NOMO-1 treated with dmso at 0.1 percent for 144 hours (cell line): ENCODE measurements at regions not wholly inside any gene's neighbourhood (a gene's known extent, or its start where the extent isn't known, plus 50 kb on each side); places are given as distances from the start of the nearest gene placed in this dataset.
"Not testable (repeated sequence)": the region's sequence is repeated elsewhere in the genome, so short reads cannot be mapped to it uniquely, and the experiment has no call there.

Source experiments
- DNase-seq: peaks from one replicate; lab custom pipeline; 2025; ENCODE audit not compliant: unreplicated experiment; lab: John Stamatoyannopoulos, UW

- not testable (repeated sequence) for DNase-seq
These were observed 741.0 kb downstream of the TMTC2 start for GRCh38 chr12:83427586-83428136.

GRCh38 chr12:83414981-83415380, 728.3 kb downstream of the TMTC2 start:
- DNase-seq, result no peak

DNA sequence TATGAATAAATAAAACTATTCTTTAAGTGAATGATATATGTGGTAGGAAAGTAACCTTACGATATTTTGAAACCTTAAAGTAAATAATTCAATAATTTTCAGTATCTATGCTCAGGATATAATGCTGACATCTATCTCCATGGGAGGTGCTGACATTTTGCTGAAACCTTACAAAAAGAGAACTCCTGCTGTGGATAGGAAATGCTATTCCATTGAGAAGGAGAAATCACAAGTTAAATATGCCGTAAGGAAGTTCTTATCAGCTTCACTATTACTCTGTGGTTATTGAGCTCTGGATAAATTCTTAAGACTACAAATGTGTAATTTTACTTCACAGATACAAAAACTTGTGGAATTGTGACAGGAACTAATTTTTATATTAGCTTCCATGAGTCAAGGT, 722.1 kb downstream of the TMTC2 start:
- no peak for DNase-seq

DNA sequence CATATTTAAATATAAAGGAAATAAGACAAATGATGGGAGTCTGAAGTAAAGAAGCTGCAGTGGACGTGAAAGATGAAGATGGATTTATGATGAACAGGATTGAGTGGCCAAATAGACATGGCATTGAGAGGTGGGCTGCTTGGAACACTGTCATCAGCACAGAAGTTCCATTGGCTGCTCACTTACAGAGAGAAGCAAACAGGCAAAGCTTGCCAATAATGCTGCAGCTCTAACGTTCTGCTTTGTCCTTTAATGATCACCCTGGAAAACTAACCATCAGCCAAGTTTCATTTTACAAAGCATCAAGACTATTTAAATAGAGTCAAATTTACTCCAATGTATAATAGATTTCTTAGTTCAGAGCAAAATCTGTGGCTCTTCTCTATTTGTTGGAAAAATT, 721.4 kb downstream of the TMTC2 start:
- no peak for DNase-seq

DNA sequence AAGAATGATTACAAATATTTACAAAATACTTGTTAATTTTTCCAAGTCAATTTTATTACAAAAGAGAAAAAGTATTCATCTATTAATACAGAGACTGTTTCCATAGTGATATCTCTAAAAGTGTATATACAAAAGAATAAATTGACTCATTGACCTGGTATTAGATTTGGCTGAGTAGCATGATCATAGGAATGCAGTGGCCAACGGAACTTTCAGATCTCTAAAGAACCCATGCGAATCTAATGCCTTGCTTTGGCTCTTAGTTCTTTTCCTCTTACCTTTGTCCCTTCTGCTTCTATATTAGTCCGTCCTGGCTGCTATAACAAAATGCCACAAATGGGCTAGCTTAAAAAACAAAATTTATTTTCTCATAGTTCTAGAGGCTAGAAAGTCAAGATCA, 717.8 kb downstream of the TMTC2 start:
- no peak for DNase-seq

GRCh38 chr12:83390186-83390585, 703.5 kb downstream of the TMTC2 start:
- DNase-seq, result no peak

GRCh38 chr12:83389237-83389996, 702.7 kb downstream of the TMTC2 start:
- peak; percentile 39 for DNase-seq

DNA sequence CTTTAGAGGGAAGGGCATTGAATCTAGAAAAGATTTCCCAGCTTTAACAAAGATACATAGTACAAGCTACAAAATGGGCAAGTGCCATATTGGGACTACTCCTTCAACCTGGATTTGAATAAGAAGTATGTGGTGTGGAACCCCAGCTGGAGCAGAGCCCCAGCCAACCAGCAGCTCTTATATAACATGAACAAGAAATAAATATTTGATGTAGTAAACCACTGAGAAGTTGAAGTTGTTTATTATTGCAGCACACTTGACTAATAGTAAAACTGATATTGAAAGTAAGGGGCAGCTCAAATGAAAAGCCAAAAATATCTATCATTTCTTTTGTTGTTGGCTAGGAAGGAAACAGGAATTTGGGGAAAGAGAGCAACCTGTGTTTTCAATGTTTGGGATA, 701.8 kb downstream of the TMTC2 start:
- no peak for DNase-seq

DNA sequence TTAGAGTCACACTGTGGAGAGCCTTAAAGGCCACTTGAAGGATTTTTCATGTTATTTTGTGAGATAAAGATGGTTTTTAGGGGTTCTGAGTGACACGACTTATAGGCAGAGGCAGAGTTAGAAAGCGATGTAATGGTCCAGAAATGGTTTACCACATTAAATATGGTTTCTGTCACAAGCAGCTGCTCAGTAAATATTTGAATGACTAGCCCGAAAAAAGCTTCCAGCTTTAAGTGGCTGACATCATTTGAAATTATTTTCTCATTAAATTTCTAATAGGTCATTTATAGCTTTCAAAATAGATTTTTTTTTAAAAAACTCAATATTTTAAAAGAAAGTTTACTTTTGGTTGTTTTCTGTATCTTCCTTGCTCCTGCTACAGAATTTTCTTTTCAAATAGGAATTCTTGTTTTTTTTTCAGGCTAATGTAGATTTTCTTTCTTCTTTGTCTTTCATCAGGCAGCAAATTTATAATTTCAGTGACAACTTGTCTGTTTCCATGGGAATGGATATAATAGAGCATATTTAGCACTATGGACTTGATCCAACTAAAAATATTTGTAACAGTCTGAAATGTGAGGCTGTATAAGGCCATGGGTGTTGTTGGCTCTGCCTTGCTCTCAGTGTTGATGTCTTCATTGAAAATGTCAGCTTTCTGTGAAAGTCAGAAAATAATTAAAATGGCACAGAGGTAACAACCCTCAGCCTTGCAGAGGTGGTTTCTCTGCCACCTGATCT, 700.0 kb downstream of the TMTC2 start:
- no peak for DNase-seq

DNA sequence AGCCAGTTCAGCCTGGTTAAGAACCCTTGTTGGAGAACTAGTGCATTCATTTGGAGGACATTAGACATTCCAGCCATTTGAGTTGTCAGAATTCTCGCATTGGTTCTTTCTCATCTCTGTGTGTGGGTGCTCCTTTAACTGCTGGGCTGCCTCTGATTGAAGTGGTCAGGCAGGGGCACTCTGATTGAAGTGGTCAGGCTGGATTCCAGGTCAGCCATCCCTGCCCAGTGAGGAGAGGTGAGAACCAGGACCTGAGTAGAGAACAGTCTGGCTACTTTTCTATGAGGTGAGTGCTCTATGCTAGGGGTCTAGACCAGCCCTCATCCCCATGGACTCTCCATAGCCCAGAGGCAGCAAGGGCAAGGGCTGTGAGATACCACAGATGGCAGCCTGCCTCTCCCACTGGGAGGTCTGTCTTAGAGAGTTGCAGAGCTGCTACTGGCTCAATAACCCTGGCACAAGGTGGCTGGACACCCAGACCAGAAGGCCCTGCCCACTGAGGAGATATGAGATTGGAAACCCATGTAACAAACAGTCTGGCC, 691.6 kb downstream of the TMTC2 start:
- DNase-seq, result no peak

DNA sequence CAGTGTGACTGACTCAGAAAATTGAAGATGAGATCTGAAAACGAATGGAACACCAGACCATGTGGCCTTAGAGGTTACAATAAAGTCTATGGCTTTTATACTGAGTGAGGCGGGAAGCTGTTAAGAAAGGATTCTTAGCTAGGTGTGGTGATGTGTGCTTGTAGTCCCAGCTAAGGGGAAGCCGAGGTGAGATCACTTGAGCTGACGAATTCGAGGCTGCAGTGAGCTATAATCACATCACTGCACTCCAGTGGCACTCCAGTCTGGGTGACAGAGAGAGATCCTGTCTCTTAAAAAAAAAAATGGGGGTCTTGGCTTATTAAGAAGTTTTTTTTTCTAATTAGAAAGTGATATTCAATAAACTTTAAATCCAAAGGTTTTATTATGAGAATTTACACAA, 678.6 kb downstream of the TMTC2 start:
- DNase-seq, result no peak

GRCh38 chr12:83361475-83361874, 674.8 kb downstream of the TMTC2 start:
- no peak for DNase-seq

DNA sequence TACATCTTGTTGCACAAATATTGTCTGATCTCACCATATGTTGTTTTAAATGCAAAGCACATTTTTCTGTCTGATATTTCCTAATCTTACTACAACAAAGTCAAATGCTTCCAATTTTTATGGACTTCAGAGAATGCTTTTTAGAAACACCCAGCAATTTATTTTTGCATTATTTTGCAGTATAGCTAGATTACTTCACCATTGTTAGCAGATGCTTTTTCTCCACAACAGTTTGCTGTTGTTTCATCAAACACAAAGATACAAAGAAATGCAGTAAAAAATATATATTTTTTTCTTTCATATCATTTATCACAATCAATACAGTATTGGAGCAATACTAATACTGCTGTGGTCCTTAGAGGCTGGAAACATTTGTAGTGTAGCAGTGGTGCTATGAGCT, 674.4 kb downstream of the TMTC2 start:
- DNase-seq, result no peak

GRCh38 chr12:83349907-83350611, 663.4 kb downstream of the TMTC2 start:
- DNase-seq, result no peak

- DNase-seq, result no peak
These were observed 659.6 kb downstream of the TMTC2 start for GRCh38 chr12:83346333-83346732.

DNA sequence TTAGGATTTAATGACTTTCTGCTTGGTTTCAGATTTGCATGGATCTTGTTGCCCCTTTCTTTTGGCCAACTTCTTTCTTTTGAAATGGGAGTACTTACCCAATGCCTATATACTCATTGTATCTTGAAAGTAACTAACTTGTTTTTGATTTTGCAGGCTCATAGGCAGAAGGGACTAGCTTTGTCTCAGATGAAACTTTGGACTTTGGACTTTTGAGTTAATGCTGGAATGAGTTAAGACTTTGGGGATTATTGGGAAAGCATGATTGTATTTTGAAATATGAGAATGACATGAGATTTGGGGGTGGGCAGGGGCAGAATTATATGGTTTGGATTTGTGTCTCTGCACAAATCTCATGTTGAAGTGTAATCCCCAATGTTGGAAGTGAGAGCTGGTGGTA, 657.1 kb downstream of the TMTC2 start:
- no peak for DNase-seq

- no peak for DNase-seq
These were observed 649.0 kb downstream of the TMTC2 start for GRCh38 chr12:83335748-83336147.

GRCh38 chr12:83326666-83327065, 640.0 kb downstream of the TMTC2 start:
- no peak for DNase-seq

DNA sequence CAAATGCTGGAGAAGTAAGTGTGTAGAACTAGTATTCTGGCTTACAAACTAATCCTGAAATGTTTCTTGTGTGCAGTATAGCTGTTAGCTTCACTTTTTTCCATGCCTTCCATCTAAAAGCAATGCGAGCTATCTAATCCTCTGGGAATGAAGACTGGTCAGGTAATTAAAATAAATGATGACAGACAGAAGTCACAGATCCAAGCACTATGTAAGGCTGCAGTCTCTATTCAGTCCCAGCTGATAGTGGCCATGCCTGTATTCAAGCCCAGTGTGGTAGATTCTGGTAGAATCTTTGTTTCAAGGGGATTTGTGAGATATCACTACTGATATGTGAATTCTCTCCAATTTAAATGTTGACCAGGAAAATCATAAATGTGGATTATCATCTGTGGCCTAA, 637.2 kb downstream of the TMTC2 start:
- DNase-seq, result no peak

- DNase-seq, result no peak
These were observed 636.1 kb downstream of the TMTC2 start for GRCh38 chr12:83322809-83323208.

GRCh38 chr12:83321971-83322370, 635.3 kb downstream of the TMTC2 start:
- DNase-seq, result no peak
